Fibroblast of skin of left biceps (primary cell): ENCODE measurements at regions not wholly inside any gene's neighbourhood (a gene's known extent, or its start where the extent isn't known, plus 50 kb on each side); places are given as distances from the start of the nearest gene placed in this dataset.
"Not testable (repeated sequence)": the region's sequence is repeated elsewhere in the genome, so short reads cannot be mapped to it uniquely, and the experiment has no call there.

ENCODE experiments used
- DNase-seq, 2 experiments: peaks; one replicate each; pipeline ENCODE4 v3.0.0-alpha.2; 2013; ENCODE audit warnings: low read depth in 2 of 2

GRCh38 chr22:27593378-27593777 lies 208.2 kb downstream of the MN1 start:
- no peak for DNase-seq

GRCh38 chr22:27594020-27594419 lies 207.5 kb downstream of the MN1 start:
- no peak for DNase-seq

GRCh38 chr22:27594474-27595134 lies 207.0 kb downstream of the MN1 start:
- no peak for DNase-seq

GRCh38 chr22:27596133-27596870 lies 205.3 kb downstream of the MN1 start:
- DNase-seq = peak; percentile 70

GRCh38 chr22:27597703-27598444 lies 203.7 kb downstream of the MN1 start:
- no peak for DNase-seq

GRCh38 chr22:27598792-27599191 lies 202.8 kb downstream of the MN1 start:
- no peak for DNase-seq

- no peak for DNase-seq
These were observed 200.4 kb downstream of the MN1 start for GRCh38 chr22:27601195-27601594.

GRCh38 chr22:27602390-27602789 lies 199.2 kb downstream of the MN1 start:
- DNase-seq = no peak

GRCh38 chr22:27603111-27603799 lies 198.3 kb downstream of the MN1 start:
- no peak for DNase-seq

GRCh38 chr22:27603800-27604144 lies 197.8 kb downstream of the MN1 start:
- DNase-seq = no peak

GRCh38 chr22:27605390-27605789 lies 196.2 kb downstream of the MN1 start:
- no peak for DNase-seq

- DNase-seq = not testable (repeated sequence)
These were observed 193.8 kb downstream of the MN1 start for GRCh38 chr22:27607750-27608149.

- no peak for DNase-seq
These were observed 192.1 kb downstream of the MN1 start for GRCh38 chr22:27609451-27609888.

- not testable (repeated sequence) for DNase-seq
These were observed 191.4 kb downstream of the MN1 start for GRCh38 chr22:27610164-27610563.

GRCh38 chr22:27610863-27611786 lies 190.4 kb downstream of the MN1 start:
- no peak for DNase-seq

GRCh38 chr22:27612115-27612514 lies 189.4 kb downstream of the MN1 start:
- no peak for DNase-seq

- DNase-seq = no peak
These were observed 188.2 kb downstream of the MN1 start for GRCh38 chr22:27613099-27614005.

- no peak for DNase-seq
These were observed 187.4 kb downstream of the MN1 start for GRCh38 chr22:27614006-27614649.

GRCh38 chr22:27614650-27615007 lies 186.9 kb downstream of the MN1 start:
- DNase-seq = no peak

GRCh38 chr22:27615408-27615807 lies 186.1 kb downstream of the MN1 start:
- DNase-seq = no peak
